DMS 273 (cell line): ENCODE measurements at regions not wholly inside any gene's neighbourhood (a gene's known extent, or its start where the extent isn't known, plus 50 kb on each side); places are given as distances from the start of the nearest gene placed in this dataset.

Experiments
- DNase-seq: peaks from one replicate; lab custom pipeline; 2025; ENCODE audit not compliant: unreplicated experiment; lab: John Stamatoyannopoulos, UW

DNA sequence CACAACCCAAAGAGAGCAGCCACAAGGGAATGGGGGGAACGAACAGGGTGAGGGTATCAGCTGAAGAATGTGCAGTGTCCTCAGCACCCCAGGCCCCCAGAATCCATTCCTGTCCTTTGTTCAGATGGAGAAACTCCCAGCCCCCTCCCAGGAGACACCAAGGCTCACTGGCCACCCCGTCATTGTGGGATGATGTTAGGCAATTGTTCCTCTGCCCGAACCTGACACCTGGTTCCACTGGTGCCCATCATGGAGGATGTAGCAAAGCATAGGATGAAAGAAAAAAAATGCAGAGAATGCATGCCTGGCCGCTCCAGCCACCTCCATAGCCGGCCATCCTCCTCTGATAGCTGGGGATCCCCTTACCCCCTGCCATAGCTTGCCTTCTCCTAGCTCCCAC lies 197.3 kb upstream of the TWIST2 start:
- no peak for DNase-seq

DNA sequence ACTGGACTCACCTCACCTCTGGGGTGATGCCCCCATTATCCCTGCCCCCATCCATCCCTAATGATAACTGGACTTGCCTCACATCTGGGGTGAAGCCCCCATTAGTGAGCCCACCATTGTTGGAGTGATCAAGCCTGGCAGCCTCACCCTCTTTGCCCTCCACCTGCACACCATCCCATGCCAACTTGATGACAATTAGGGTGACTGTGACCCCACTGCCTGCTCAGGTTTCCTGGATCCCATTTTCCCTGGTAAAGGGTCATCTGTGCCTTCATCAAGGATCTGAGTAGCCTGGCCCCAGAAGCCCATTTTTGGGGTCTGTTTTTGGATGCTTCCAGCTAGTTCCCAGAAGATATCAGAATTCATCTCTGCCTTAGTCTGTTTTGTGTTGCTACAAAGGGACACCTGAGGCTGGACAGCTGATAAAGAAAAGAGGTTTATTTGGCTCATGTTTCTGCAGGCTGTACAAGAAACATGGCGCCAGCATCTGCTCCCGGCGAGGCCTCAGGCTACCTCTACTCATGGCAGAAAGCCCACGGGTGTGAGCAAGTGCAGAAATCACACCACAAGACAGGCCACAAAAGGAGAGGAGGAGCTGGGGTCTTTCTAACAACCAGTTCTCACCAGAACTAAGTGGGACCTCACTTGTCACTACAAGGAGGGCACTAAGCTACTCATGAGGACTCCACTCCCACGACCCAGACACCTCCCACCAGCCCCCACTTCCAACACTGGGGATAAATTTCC lies 196.4 kb upstream of the TWIST2 start:
- no peak for DNase-seq

DNA sequence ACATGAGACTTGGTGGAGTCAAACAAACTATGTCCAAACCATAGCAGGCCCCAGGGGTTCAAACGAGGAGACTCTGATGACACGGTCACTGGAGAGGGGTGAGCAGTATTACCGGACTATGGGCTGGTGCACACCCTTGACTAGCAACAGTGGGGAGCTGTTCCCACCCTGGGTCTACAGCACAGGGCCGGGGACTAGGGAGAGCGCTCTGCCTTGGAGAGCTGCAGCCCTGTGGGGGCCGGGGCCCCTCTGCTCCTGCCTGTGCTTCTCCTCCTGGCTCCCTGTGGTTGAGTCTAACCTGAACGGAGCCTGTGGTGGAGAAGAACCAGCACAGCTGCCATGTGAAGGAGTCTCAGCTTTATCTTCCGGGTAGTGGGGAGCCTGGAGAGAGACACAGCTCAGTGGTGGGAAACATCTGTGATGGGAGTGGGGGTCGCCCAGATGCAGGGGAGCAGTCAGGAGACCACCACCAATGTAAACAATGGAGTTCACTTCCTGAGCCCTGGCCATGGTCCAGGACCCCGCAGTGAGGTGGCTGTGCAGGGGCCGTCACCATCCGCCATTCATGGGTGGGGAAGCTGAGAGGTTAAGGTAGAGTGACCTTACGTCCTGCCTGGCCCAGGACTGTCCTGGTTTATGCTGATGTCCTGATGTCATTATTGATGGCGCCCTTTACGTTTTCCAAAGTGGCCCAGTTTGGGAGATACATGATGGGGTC lies 195.7 kb upstream of the TWIST2 start:
- no peak for DNase-seq

DNA sequence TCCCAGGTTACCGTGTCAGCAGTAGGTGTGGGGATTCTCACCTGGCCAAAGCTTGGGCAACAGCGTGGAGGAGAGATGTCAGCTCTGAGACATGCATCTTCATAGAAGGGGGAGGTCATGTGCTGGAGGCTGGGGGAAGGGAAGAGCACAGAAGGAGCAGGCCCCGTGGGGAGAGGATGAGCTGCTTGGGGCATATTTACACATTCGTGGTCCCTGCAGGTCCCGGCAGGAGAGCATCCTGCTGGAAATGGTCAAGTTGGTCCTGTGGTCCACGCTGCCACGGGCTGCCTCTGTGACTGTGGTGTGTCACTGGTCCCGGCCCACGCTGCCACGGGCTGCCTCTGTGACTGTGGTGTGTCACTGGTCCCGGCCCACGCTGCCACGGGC lies 195.1 kb upstream of the TWIST2 start:
- no peak for DNase-seq

DNA sequence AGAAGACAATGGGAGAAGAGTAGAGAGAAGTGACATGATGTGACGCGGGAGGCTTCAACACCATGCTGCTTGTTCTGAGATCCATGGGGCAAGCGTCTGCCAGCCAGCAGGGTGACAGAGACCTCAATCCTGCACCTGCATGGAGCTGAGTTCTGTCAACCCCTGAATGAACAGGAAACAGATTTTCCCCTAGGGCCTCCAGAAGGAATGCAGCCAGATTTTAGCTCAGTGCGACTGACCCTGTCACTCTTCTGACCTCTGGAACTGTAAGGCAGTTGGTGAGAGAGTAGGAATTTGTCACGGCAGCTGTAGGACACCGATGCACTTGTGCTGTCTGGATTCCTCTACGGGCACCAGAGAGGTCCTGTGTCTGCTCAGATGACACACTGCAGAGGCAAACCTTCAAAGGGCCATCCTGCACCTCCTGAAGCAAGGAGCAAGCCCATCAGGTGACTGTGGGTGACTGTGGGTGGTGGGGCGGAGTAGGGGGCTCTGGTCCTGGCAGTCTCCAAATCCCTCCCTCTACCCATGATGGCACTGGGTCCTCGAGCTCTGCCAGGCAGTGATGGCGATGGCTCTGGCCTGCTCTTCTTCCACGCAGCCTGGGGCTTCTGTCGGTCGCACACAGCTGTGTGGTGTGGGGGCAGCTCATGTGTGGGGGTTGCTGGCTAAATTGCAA lies 194.3 kb upstream of the TWIST2 start:
- DNase-seq, result no peak

DNA sequence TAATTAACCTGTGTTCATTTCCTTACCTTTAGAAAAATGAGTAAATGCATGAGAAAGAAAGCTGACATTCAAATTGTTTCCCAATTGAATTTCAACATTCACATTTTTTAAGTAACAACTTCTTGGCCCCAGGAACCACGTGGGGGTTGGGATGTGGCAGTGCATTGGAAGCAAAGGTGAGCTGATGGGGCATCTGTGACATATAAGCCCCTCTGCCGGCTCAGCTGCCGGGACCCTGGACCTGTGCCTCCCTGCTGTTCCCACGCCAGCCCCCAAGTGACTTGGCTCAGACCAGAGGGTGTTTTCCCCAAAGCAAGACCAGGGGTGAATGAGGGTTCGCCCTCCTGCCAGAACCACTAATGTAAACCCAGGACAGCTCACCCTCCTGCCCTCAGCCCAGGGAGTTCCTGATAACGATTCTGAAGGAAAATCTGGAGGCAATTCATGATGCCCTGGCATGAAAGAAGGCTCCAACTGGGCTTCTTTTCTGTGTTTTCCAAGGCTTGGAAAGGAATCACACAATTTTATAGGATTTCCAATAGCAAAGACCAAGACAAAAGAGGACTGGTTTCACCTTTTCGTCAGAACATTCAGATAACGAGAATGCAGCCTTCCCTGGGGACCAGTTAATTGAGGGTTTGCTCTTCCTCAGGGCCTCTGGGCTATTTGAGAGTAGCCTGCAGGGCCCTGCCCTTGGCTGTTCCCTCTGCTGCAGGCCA lies 193.2 kb upstream of the TWIST2 start:
- no peak for DNase-seq

DNA sequence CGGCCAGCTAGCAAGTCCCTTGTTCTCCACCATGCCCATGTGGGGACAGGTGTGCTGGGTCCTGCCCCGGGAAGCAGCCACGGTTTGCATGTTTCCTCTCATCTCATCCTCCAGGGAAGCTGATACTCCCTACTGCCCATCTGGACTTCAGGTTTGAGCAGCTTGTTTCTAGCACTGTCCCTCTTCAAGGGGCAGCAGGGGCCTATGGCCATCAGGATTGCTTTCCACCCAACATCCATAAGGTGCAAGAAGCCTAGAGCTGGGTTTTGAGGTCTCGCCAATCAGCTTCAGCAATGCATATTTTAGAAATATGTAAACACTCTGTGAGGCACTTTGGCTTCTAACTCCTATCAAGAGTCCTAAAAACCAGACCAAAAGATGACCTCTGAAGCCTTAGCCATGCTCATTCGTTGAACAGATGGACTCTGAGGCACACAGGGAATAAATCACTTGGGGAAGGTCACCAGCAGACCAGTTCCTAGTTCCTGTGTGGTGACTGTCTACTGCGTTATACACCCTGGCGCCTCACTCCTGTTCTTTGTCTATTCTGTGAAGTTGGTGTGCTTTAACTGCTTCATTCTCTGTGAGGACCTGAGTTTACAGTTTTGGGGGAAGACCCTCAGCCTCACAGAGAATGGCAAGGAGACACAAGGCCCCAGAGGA lies 192.6 kb upstream of the TWIST2 start:
- no peak for DNase-seq

DNA sequence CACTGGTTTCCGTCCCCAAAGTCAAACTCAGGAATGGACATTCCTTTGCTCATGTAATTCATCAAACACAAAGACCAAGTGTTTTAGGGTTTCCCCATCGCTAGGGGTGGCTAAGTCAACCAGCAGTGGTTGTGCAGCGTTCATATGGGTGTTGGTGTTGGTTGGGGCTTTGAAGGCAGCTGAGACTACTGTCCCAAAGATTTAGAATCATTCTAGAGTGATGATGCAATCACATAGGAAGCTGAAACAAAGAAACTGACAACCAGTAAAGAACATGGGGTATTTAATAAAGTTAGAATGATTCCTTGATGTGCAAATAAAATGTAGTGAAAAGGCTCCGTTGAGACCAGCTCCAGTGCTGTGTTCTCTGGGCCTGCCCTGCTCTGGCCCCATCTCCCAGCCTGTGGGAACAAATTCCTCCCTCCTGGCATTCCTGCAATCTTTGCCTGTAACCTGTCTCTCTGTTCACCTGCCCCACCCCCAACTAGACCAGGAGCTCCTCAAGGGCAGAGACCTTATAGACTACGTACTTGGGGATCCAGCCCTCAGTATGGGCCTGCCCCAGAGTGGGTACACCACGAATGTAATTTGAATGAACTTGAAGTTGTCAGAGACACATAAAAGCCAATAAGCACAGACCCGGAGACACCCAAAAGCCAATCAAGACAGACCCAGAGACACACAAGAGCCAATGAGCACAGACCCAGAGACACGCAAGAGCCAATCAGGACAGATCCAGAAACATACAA lies 191.7 kb upstream of the TWIST2 start:
- no peak for DNase-seq

DNA sequence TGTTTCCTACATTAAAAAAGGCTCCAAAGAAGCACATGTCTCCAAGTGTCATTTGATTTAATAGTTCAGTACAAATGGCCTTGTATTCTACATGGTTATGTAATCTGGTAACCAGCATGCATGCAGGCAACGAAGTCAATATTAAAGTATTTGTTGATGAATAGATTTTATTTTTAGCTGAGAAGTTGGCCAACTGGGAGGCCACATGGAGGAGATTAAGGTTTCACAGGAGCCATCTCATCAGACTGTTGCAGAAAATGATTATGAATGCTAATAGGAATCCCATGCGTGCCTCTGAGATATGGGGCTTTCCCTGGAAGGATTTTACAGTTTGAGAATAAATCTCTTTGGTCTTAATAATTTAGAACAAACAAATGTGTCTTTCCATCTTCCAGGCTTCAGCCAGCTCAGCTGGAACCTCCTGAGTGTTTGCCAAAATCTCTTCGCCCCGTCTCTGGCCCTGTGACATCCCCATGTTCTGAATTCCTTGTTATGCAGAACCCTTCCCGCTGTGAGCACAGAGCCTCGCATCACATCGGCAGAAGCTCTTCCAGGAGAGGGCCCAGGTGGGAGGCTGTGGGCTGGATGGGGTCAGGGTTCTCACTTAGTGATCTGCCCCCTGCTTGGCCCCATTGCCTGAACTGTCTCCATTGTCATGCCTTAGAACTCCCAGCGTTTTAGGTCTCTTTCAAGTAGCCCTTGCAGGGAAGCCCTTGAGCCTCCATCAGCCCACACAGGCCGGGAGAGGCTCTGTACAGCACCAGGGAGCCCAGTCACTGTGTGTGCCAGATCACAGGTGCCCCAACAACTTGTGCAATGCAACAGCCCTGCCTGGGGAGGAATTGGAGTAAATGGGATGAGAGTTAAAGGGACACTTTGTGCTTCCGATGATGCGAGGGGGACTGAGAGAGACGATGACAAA lies 190.5 kb upstream of the TWIST2 start:
- DNase-seq, result no peak

DNA sequence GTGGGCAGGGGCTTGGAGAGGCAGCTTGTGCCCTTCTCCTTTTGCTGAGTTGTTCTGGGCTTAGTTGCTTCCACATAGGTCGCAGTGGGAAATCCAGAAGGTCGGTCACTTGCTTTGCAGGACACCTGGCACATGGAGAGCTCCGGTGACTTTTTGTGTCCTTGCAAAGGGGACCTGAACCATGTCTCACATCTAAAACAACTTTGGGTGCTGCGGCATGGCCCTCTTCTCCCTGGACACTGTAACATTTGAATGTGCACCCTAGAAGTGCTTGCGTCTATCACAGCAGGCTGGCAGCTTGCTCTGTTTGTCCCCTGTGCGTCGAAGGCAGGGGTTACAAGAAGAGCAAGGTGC lies 189.9 kb upstream of the TWIST2 start:
- DNase-seq, result no peak

DNA sequence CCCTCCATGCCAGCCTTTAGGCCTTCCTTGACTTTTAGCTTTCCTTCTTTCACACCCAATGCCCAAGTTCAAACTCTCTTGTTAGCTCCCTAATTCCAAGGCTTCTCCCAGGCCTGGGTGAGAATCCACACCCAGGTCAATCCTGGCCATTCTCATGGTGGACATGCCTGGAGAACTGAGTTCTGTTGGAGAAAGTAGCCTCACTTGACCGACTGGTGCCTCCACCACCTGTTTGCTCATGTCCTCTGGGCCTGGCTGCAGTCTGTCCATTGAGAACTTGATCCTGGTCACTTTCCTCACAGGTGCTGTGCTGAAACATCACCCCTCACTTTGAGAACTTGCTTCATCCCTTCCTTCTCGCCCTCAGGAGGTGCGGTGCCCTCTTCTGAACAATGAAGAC lies 189.1 kb upstream of the TWIST2 start:
- DNase-seq, result no peak

DNA sequence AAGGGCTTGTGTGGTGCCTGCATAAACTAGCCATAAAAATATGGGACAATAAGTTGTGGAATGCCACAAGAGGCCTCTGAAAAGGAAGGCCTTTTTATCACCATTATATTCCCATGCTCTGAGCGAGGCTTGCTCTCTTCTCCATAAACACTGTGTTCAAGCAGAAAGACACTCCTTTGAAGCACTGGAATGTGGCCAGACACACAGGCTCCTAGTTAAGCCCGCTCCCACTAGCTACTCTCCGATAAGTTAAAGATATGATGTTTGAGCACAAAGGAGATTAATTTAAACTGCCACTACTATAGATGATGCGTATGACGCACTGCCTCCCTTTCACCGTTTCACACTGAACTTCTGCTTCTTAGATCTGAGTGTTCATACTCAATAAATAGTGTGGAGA lies 188.7 kb upstream of the TWIST2 start:
- DNase-seq, result no peak

DNA sequence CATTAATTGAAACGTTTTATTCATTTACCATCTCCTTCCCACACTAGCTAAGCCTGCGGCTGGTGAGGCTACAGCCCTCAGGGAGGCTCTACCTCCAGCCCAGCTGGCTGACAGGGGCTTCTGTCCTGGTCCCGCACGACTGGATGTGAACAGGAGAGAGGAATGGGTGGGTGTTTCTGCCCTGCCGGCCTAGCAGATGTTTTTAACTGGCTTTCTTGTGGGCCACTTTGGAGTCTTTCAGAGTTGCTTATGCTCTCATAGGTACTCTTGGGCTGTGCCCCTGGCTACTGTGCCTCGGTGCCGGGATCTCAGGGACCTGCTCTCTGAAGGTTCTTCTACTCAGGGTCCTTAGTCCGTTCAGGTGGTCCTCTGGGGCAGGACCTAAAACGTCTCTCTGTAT lies 184.3 kb upstream of the TWIST2 start:
- DNase-seq, result no peak

DNA sequence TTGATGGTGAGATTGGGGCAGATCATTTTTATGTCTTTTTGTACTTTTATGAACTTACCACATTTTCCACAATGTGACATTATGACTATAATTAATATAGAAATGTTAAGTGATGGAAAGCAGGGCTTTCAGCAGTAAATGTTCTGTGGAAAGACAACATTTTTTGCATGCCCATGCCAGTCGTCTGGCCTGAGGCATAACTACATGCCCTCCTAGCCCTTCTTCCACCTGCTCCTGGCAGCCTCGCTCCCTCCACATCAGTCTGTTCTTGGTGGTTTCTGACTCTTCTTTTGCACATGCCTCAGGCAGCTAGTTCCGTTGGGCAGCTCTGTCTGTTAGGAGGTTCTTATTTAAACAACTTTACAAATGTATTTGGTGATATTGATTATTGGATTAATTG lies 182.0 kb upstream of the TWIST2 start:
- DNase-seq, result no peak

DNA sequence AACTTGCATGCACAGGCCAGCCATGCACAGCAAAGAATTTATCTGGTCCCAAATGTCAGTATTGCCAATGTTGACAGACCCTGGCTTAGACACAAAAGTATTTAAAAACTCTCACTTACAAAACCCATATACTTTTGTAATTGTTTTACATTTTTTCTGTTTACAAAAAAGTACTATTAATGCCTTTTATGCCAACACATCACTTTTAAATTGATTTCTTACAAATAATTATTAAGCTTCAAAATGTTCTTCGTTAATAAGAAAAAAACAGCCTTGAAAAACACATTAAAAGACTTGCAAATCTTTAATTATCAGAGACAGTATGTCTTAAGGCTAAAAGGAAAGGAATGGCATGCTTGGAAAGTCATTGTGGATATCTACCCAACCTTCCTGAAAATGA lies 181.3 kb upstream of the TWIST2 start:
- DNase-seq, result no peak

DNA sequence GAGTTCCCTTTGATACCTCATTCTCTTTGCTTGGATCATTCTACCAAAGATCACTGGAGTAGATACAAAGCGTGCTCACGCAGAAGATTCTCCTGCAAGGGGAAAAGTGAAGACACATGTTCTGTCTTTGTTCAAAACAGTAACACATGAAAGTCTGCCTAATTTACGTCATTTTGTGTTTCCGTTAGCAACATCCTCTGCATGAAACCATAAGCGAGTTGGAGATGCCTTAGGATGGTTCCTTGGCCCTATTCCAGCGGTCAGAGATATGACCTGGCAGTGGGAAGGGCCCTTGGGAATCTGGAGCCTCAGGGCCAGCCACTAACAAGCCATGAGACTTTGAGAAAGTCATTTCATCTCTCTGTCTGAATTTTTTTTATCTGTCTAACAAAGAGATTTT lies 180.9 kb upstream of the TWIST2 start:
- DNase-seq, result no peak

DNA sequence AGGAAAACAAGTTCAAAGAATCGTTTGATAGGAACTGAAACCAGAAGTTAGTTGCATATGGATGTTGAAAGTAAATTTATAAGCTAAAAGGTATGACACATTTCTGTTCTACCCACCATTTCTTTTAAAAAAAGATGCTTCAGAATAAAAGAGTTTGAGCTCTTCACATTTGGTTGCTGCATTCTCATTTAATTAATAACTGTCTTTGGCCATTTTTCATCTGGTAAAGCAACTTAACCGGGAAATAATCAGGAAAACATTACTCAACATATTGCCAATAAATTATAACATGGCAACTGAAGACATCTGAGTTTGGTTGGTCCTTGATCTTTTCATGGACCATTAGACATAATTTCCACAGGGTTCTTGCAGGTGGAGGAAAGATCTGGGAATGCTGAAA lies 180.2 kb upstream of the TWIST2 start:
- no peak for DNase-seq

DNA sequence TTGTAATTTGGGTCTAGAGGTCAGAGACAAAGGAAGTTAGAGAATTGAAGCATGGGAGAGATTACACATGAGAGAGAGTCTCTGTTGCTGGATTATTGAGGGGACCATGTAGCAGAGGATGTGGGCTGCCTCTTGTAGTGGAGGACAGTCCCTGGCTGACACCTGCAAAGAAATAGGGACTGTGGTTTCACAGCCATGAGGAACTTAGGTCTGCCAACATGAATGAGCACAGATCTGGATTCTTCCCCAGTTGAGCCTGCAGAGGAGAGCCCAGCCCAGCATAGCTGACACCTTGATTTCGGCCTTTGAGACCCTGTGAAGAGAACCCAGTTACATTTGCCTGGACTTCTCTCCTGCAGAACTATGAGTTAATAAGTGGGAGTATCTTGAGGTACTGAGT lies 179.5 kb upstream of the TWIST2 start:
- no peak for DNase-seq

DNA sequence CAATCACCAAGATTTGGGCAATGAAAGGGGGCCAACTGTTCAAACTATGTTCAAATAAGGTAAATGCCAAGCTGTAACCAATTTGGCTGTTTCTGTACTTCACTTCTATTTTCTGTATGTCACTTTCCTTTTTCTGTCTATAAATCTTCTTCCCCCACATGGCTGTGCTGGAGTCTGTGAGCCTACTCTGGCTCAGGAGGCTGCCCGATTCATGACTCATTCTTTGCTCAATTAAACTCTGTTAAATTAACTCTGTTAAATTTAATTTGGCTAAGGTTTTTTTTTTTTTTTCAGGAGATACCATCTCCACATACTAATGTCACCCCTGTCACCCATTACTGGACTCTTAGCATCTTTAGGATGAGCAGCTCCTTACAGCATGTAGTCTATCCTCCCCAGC lies 178.8 kb upstream of the TWIST2 start:
- no peak for DNase-seq
